ENCODE measurements at regions not wholly inside any gene's neighbourhood (a gene's known extent, or its start where the extent isn't known, plus 50 kb on each side); places are given as distances from the start of the nearest gene placed in this dataset.

DNA sequence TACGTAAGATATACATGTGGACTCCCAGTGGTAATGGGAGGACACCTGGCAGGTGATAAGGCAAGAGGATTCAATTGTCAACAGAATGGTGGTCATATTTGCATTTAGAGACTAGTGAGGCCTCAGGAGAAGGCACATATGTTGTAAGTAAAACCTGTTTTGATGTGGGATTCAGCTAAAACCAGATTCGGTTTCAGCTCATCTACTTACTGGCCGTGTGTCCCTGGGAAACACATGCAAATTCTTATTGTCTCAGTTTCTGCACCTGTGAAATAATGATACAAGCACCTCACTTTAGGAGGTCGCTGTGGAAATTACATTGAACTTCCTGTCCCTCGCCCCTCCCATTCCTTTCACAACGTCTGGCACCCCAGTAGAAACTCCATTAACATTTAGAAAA, 78.9 kb upstream of the FIBIN start:
- TF ChIP-seq, protein P1, sequence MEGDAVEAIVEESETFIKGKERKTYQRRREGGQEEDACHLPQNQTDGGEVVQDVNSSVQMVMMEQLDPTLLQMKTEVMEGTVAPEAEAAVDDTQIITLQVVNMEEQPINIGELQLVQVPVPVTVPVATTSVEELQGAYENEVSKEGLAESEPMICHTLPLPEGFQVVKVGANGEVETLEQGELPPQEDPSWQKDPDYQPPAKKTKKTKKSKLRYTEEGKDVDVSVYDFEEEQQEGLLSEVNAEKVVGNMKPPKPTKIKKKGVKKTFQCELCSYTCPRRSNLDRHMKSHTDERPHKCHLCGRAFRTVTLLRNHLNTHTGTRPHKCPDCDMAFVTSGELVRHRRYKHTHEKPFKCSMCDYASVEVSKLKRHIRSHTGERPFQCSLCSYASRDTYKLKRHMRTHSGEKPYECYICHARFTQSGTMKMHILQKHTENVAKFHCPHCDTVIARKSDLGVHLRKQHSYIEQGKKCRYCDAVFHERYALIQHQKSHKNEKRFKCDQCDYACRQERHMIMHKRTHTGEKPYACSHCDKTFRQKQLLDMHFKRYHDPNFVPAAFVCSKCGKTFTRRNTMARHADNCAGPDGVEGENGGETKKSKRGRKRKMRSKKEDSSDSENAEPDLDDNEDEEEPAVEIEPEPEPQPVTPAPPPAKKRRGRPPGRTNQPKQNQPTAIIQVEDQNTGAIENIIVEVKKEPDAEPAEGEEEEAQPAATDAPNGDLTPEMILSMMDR (conservative IDR thresholded peaks at IDR 0.05) = no peak
- no peak for TF ChIP-seq ZFX (IDR thresholded peaks at IDR 0.05)
